Ishikawa (cell line): ENCODE measurements at regions not wholly inside any gene's neighbourhood (a gene's known extent, or its start where the extent isn't known, plus 50 kb on each side); places are given as distances from the start of the nearest gene placed in this dataset.

Source experiments
- CEBPB ChIP-seq: IDR thresholded peaks from 2 replicates; pipeline ENCODE4 v1.6.1; 2012
- CREB1 ChIP-seq: IDR thresholded peaks from 2 replicates; pipeline ENCODE4 v1.6.1; 2012; ENCODE audit warnings: low read depth
- EGR1 ChIP-seq: IDR thresholded peaks from 2 replicates; pipeline ENCODE4 v1.6.1; 2012
- EP300 ChIP-seq: IDR thresholded peaks from 2 replicates; pipeline ENCODE4 v1.6.1; 2012; ENCODE audit warnings: borderline replicate concordance
- FOXM1 ChIP-seq: IDR thresholded peaks from 2 replicates; pipeline ENCODE4 v1.6.1; 2012; ENCODE audit warnings: low read depth, borderline replicate concordance
- MAX ChIP-seq: IDR thresholded peaks from 2 replicates; pipeline ENCODE4 v1.6.1; 2012
- NFIC ChIP-seq: IDR thresholded peaks from 2 replicates; pipeline ENCODE4 v1.6.1; 2012
- RAD21 ChIP-seq: IDR thresholded peaks from 2 replicates; pipeline ENCODE4 v1.6.1; 2012; ENCODE audit warnings: low read depth
- REST ChIP-seq: IDR thresholded peaks from 2 replicates; pipeline ENCODE4 v1.6.1; 2012; ENCODE audit warnings: low read depth, mild to moderate bottlenecking
- TAF1 ChIP-seq: IDR thresholded peaks from 2 replicates; pipeline ENCODE4 v1.6.1; 2012; ENCODE audit warnings: low read depth, mild to moderate bottlenecking
- TCF12 ChIP-seq: IDR thresholded peaks from 2 replicates; pipeline ENCODE4 v1.6.1; 2012; ENCODE audit warnings: low read depth
- TEAD4 ChIP-seq: IDR thresholded peaks from 2 replicates; pipeline ENCODE4 v1.6.1; 2012
- USF1 ChIP-seq: IDR thresholded peaks from 2 replicates; pipeline ENCODE4 v1.6.1; 2012
- YY1 ChIP-seq: IDR thresholded peaks from 2 replicates; pipeline ENCODE4 v1.6.1; 2012; ENCODE audit warnings: low read depth
- ZBTB7A ChIP-seq: IDR thresholded peaks from 2 replicates; pipeline ENCODE4 v1.6.1; 2012; ENCODE audit warnings: low read depth

- TF ChIP-seq ZBTB7A (no peak), REST (no peak), MAX (no peak)
Observed at GRCh38 chr13:46996316-46997030, 99.6 kb upstream of the HTR2A start.

- TF ChIP-seq TEAD4 (no peak), REST (no peak), CREB1 (no peak), CEBPB (no peak), YY1 (no peak), EGR1 (no peak), TCF12 (no peak), NFIC (no peak)
Observed at GRCh38 chr13:46995874-46996273, 99.0 kb upstream of the HTR2A start.

- TF ChIP-seq CREB1 = no peak
- no peak for TF ChIP-seq YY1
- TF ChIP-seq EGR1 = no peak
- TF ChIP-seq CEBPB = no peak
- no peak for TF ChIP-seq TAF1
- no peak for TF ChIP-seq ZBTB7A
- TF ChIP-seq EP300 = no peak
- no peak for TF ChIP-seq USF1
- TF ChIP-seq REST = no peak
- no peak for TF ChIP-seq RAD21
Observed at GRCh38 chr13:46994492-46994891, 97.6 kb upstream of the HTR2A start.

- TF ChIP-seq EP300 = no peak
- TF ChIP-seq RAD21 = peak; percentile 36; the same call in 1 of the 2 replicates
Observed at GRCh38 chr13:46992383-46992952, 95.6 kb upstream of the HTR2A start.

GRCh38 chr13:46983881-46984280 lies 87.0 kb upstream of the HTR2A start:
- TF ChIP-seq RAD21 = no peak
- no peak for TF ChIP-seq TAF1
- no peak for TF ChIP-seq FOXM1
- no peak for TF ChIP-seq CEBPB
- TF ChIP-seq CREB1 = no peak
- TF ChIP-seq USF1 = no peak
- TF ChIP-seq TEAD4 = no peak
- TF ChIP-seq REST = no peak
- TF ChIP-seq EP300 = no peak
- no peak for TF ChIP-seq YY1
- no peak for TF ChIP-seq MAX
